Activated CD4-positive, alpha-beta T cell treated with anti-CD3 and anti-CD28 coated beads, Interleukin-10, Interleukin-2, amounts not matched to agents 100 ng/mL and 50 ng/mL, durations not matched to agents 16 hours and 8 hours (primary cell): ENCODE measurements at regions not wholly inside any gene's neighbourhood (a gene's known extent, or its start where the extent isn't known, plus 50 kb on each side); places are given as distances from the start of the nearest gene placed in this dataset.

Source experiments
- DNase-seq: peaks from one replicate; pipeline ENCODE4 v3.0.0-alpha.2; 2020

GRCh38 chr2:200219309-200220113, 87.0 kb upstream of the SPATS2L start:
- DNase-seq = no peak

GRCh38 chr2:200220251-200220650, 86.2 kb upstream of the SPATS2L start:
- no peak for DNase-seq

- no peak for DNase-seq
These were observed 85.2 kb upstream of the SPATS2L start for GRCh38 chr2:200221055-200221955.

- DNase-seq = no peak
These were observed 83.7 kb upstream of the SPATS2L start for GRCh38 chr2:200222791-200223190.

- DNase-seq = no peak
These were observed 83.2 kb upstream of the SPATS2L start for GRCh38 chr2:200223205-200223784.

GRCh38 chr2:200225951-200226350, 80.5 kb upstream of the SPATS2L start:
- no peak for DNase-seq

GRCh38 chr2:200226451-200227426, 79.8 kb upstream of the SPATS2L start:
- DNase-seq = no peak

GRCh38 chr2:200230716-200231115, 75.8 kb upstream of the SPATS2L start:
- DNase-seq = no peak

- no peak for DNase-seq
These were observed 71.0 kb upstream of the SPATS2L start for GRCh38 chr2:200235533-200235932.

- peak; percentile 45 for DNase-seq
These were observed 67.3 kb upstream of the SPATS2L start for GRCh38 chr2:200239216-200239615.

- no peak for DNase-seq
These were observed 63.9 kb upstream of the SPATS2L start for GRCh38 chr2:200242570-200242969.

- DNase-seq = no peak
These were observed 63.1 kb upstream of the SPATS2L start for GRCh38 chr2:200243441-200243840.

- DNase-seq = no peak
These were observed 62.4 kb upstream of the SPATS2L start for GRCh38 chr2:200244111-200244510.

GRCh38 chr2:200247494-200247893, 59.0 kb upstream of the SPATS2L start:
- no peak for DNase-seq

GRCh38 chr2:200252265-200253067, 54.0 kb upstream of the SPATS2L start:
- DNase-seq = no peak

- no peak for DNase-seq
These were observed 52.9 kb upstream of the SPATS2L start for GRCh38 chr2:200253639-200254038.

GRCh38 chr2:200254773-200255172, 51.7 kb upstream of the SPATS2L start:
- no peak for DNase-seq

GRCh38 chr2:200255549-200255948, 50.9 kb upstream of the SPATS2L start:
- DNase-seq = no peak
